ENCODE measurements at regions not wholly inside any gene's neighbourhood (a gene's known extent, or its start where the extent isn't known, plus 50 kb on each side); places are given as distances from the start of the nearest gene placed in this dataset.

DNA sequence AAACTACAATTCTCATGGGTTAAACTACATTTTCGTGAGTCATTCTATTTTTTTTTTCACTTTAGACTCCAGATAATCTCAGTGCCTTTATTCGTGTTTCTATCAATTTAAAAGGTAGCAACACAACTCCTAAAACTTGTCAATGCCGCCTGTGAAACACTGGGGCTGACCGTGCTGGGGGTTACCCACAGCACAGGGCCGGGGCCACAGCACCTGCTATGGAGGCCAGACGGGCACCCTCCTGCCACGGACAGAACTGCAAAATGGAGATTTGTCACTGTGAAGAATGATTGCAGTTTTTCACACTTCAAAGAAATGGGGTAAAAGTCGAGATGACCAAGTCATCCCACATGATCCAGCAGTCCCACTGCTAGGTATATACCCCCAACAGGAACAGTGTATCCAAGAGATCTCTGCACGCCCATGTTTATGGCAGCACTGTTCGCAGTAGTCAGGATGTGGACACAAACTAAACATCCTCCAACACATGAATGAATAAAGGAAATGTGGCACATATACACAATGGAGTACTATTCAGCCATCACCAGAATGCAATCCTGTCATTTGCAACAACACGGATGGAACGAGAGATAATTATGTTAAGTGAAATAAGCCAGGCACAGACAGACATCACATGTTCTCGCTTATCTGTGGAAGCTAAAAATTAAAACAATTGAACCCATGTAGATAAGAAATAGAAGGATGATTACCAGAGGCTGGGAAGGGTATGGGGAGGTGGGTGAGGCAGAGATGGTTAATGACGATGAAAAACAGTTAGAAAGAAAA, 290.1 kb downstream of the SMOC2 start:
- intact Hi-C loops (cut with DNase I): no loop called here
- Histone ChIP-seq H3K27ac (no peak overlapping the region), H3K9me3 (no peaks in the 10 kb centered on the region), H3K4me1 (no peaks in the 10 kb centered on the region), H3K36me3 (no peaks in the 10 kb centered on the region), H3K4me3 (no peak overlapping the region), H3K27me3 (peaks cover 19 to 72% of the 10 kb centered on the region in 2 donors)
- ATAC-seq: no peak
- TF ChIP-seq, protein P1, sequence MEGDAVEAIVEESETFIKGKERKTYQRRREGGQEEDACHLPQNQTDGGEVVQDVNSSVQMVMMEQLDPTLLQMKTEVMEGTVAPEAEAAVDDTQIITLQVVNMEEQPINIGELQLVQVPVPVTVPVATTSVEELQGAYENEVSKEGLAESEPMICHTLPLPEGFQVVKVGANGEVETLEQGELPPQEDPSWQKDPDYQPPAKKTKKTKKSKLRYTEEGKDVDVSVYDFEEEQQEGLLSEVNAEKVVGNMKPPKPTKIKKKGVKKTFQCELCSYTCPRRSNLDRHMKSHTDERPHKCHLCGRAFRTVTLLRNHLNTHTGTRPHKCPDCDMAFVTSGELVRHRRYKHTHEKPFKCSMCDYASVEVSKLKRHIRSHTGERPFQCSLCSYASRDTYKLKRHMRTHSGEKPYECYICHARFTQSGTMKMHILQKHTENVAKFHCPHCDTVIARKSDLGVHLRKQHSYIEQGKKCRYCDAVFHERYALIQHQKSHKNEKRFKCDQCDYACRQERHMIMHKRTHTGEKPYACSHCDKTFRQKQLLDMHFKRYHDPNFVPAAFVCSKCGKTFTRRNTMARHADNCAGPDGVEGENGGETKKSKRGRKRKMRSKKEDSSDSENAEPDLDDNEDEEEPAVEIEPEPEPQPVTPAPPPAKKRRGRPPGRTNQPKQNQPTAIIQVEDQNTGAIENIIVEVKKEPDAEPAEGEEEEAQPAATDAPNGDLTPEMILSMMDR (IDR thresholded peaks at IDR 0.05): no peak
- no peak for DNase-seq

DNA sequence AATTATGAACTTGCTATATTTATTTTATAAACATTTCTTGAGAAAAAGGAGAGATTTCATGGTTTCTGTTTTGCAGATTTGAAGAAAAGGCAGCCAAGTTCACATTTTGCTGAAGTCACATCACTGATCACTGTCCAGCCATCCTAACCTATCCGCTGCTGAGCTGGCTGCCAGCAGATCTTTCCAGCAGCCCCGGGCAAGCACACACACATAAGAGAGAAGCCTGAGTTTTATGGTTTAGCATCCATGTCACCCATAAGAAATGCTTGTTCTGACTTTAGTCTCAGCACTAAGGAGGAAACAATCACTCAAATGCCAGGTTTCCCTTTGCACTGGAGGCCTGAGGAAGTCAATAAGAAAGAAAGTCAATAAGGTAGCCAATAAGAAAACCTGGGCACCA, 287.1 kb downstream of the SMOC2 start:
- no peak for ATAC-seq

DNA sequence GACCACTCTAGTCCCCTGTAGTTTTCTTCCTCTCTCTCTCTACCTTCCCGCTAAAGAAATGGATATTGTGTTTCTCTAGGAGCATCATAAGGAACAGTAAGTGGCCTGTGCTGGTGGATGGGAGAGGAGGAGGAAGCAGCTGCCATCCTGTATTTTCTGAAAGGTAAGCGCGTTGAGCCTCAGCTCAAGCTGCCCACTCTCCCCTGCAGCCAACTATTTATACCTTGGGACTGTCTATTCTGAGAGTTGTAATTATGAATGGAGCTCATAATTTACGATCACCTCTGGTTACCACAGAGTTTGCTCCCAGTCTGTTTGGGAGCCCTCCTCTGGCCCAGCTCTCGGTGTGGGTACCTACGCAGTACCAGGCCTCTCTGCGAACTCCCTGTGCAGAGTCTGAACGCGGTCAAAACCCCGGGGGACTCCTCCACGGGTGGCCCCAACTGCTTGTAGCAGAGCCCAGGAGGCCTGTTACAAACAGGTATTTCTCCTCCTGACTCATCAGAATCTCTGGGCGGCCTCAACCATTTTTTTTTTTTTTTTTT, 285.4 kb downstream of the SMOC2 start:
- peaks cover 9 to 81% of the 10 kb centered on the region in 2 donors for H3K27me3 ChIP-seq

More for the DNA sequence above, 287.1 kb downstream of the SMOC2 start:
- no peaks in the 10 kb centered on the region for H3K9me3 ChIP-seq
- no peak overlapping the region for H3K4me3 ChIP-seq
- TF ChIP-seq, protein P1 (IDR thresholded peaks at IDR 0.05): no peak
- no peak overlapping the region for H3K27ac ChIP-seq
- H3K4me1 ChIP-seq: no peaks in the 10 kb centered on the region
- no peaks in the 10 kb centered on the region for H3K36me3 ChIP-seq
- H3K27me3 ChIP-seq: peaks cover 14 to 86% of the 10 kb centered on the region in 2 donors
- intact Hi-C loops (cut with DNase I): no loop called here
- DNase-seq: no peak

DNA sequence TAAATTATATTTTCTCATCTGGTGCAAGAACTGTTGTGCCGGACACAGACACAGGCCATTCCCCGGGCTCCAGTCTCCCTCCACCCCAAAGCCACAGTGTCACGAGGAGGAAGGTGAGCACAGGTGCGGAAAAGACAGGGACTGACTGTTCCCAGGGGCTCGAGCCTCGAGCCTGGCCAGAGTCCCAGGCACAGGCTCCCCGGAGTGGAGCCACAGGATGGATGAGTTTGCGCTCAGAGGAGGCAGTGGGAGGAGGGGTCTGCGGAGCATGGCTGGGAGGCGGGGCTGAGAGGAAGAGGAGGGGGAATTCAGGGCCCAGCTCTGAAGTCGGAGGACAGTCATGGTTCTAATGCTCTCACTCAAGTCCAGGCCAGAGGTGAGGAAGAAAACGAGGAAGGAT, 284.8 kb downstream of the SMOC2 start:
- intact Hi-C loops (cut with DNase I): no loop called here
- Histone ChIP-seq H3K9me3 (no peaks in the 10 kb centered on the region), H3K4me1 (no peaks in the 10 kb centered on the region), H3K27me3 (peaks cover 5 to 75% of the 10 kb centered on the region in 2 donors), H3K27ac (no peak overlapping the region), H3K4me3 (no peak overlapping the region), H3K36me3 (no peaks in the 10 kb centered on the region)
- TF ChIP-seq, protein P1 (IDR thresholded peaks at IDR 0.05): no peak
- DNase-seq: no peak
- no peak for ATAC-seq

More for the DNA sequence above, 285.4 kb downstream of the SMOC2 start:
- no peaks in the 10 kb centered on the region for H3K4me1 ChIP-seq
- H3K4me3 ChIP-seq: no peak overlapping the region
- intact Hi-C loops (cut with DNase I): no loop called here
- TF ChIP-seq, protein P1 (IDR thresholded peaks at IDR 0.05): no peak
- no peaks in the 10 kb centered on the region for H3K9me3 ChIP-seq
- no peak for ATAC-seq
- no peak for DNase-seq
- no peak overlapping the region for H3K27ac ChIP-seq
- no peaks in the 10 kb centered on the region for H3K36me3 ChIP-seq

GRCh38 chr6:168724669-168725570, 283.9 kb downstream of the SMOC2 start:
- Histone ChIP-seq H3K36me3 (no peaks in the 10 kb centered on the region), H3K4me1 (no peaks in the 10 kb centered on the region), H3K4me3 (no peak overlapping the region), H3K27ac (no peak overlapping the region), H3K9me3 (no peaks in the 10 kb centered on the region), H3K27me3 (peaks cover 0 to 70% of the 10 kb centered on the region in 2 donors)
- ATAC-seq (no peak), DNase-seq (peak in 1 of 4 donors; percentile 19)
- intact Hi-C loops (cut with DNase I): no loop called here
- TF ChIP-seq, protein P1 (IDR thresholded peaks at IDR 0.05): no peak
